ENCODE measurements at regions not wholly inside any gene's neighbourhood (a gene's known extent, or its start where the extent isn't known, plus 50 kb on each side); places are given as distances from the start of the nearest gene placed in this dataset.

DNA sequence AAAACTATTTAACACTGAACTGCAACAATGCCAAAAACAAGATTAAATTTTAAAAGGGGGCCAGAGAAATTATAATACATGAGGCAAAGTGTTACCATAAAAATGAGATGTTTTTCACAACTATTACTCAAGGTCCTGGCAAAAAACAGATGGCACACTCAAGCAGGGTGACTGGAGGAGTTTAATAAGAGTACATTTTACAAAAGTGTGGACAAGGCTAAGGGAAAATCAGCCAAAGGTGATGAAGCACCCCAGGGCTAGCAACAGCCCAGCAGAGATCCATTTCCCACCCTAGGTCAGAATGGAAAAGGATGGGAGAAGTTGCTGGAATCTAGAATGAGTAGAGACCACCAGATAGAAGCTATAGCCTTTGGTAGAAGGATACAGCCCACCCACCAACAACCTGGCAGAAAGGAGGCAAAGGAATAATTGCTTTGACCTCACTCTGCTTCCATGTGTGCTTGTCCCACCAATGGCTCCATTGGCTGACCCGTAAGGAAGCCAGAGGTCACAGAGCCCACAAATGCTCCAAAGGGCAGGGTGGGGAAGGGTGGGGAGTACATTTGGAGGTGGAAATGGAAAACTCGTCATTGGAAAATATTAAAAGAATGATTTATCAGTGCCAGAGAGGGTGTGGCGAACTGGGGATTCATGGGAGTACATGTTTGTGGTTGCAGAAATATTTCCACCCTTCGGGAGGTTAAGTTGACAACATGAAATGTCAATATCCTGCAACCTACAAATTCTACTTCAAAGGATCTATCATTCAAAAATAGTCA is 161.0 kb upstream of the UBE2E2 start:
- TF ChIP-seq, protein P1, sequence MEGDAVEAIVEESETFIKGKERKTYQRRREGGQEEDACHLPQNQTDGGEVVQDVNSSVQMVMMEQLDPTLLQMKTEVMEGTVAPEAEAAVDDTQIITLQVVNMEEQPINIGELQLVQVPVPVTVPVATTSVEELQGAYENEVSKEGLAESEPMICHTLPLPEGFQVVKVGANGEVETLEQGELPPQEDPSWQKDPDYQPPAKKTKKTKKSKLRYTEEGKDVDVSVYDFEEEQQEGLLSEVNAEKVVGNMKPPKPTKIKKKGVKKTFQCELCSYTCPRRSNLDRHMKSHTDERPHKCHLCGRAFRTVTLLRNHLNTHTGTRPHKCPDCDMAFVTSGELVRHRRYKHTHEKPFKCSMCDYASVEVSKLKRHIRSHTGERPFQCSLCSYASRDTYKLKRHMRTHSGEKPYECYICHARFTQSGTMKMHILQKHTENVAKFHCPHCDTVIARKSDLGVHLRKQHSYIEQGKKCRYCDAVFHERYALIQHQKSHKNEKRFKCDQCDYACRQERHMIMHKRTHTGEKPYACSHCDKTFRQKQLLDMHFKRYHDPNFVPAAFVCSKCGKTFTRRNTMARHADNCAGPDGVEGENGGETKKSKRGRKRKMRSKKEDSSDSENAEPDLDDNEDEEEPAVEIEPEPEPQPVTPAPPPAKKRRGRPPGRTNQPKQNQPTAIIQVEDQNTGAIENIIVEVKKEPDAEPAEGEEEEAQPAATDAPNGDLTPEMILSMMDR (IDR thresholded peaks at IDR 0.05; ENCODE audit: insufficient read depth, low read length, poor library complexity, severe bottlenecking): no peak
- TF ChIP-seq EZH2phosphoT487 (conservative IDR thresholded peaks at IDR 0.05; ENCODE audit: low read length): no peak
